PC-3 (cell line): ENCODE measurements at regions not wholly inside any gene's neighbourhood (a gene's known extent, or its start where the extent isn't known, plus 50 kb on each side); places are given as distances from the start of the nearest gene placed in this dataset.

Source experiments
- ATAC-seq: fragments of 200-7000 bp; cut with Tn5 transposase; 2 replicates; pipeline ENCODE4 v1.9.1; 2020; ENCODE audit warnings: mild to moderate bottlenecking, moderate library complexity
- BruUV-seq: library from RNA; stranded (reverse); fragments of 400-500 nt; replicated peaks from 2 replicates; lab custom pipeline; 2021; lab: Mats Ljungman, UMichigan
- CTCF ChIA-PET: fragments of 300-600 bp; sonication (Branson Sonifier 250); formaldehyde crosslinking; loops from one replicate; lab custom pipeline; 2022; ENCODE audit warnings: antibody characterized with exemption; lab: Charles Lee
- POLR2A ChIA-PET: fragments of 300-600 bp; sonication (Branson Sonifier 250); formaldehyde crosslinking; loops from one replicate; lab custom pipeline; 2022; ENCODE audit warnings: antibody characterized with exemption; ENCODE audit not compliant: unreplicated experiment; lab: Charles Lee
- DNase-seq: peaks from one replicate; pipeline ENCODE4 v3.0.0-alpha.2; 2015
- H2AFZ ChIP-seq: fragments of 300-600 bp; sonication (generic); 2 replicates; pipeline ENCODE4 v1.6.0; 2016; ENCODE audit warnings: antibody characterized with exemption, low read length
- H3F3A ChIP-seq: fragments of 300-600 bp; sonication (generic); one replicate; pipeline ENCODE4 v1.6.0; 2017; ENCODE audit warnings: antibody characterized with exemption, low read length, control low read depth, mild to moderate bottlenecking; ENCODE audit not compliant: unreplicated experiment
- H3K27ac ChIP-seq: fragments of 300-600 bp; sonication (generic); 2 replicates; pipeline ENCODE4 v1.5.1; 2016; ENCODE audit warnings: mild to moderate bottlenecking, low read length
- H3K27me3 ChIP-seq: fragments of 300-600 bp; sonication (generic); 2 replicates; pipeline ENCODE4 v1.6.1; 2016; ENCODE audit warnings: low read length, mixed read lengths
- H3K36me3 ChIP-seq: fragments of 300-600 bp; sonication (generic); 2 replicates; pipeline ENCODE4 v1.6.1; 2016; ENCODE audit warnings: low read depth, mixed run types, low read length, mixed read lengths
- H3K4me1 ChIP-seq: fragments of 300-600 bp; sonication (generic); 2 replicates; pipeline ENCODE4 v1.5.1; 2016; ENCODE audit warnings: low read length; ENCODE audit not compliant: insufficient read depth
- H3K4me2 ChIP-seq: fragments of 300-600 bp; sonication (generic); 2 replicates; pipeline ENCODE4 v1.6.0; 2016; ENCODE audit warnings: low read length
- H3K4me3 ChIP-seq: fragments of 300-600 bp; sonication (generic); 2 replicates; pipeline ENCODE4 v1.5.1; 2016; ENCODE audit warnings: mild to moderate bottlenecking, low read length, mixed read lengths
- H3K79me2 ChIP-seq: fragments of 300-600 bp; sonication (generic); 2 replicates; pipeline ENCODE4 v1.6.1; 2017; ENCODE audit warnings: low read length, mixed read lengths
- H3K9ac ChIP-seq: fragments of 300-600 bp; sonication (generic); 2 replicates; pipeline ENCODE4 v1.6.0; 2016; ENCODE audit warnings: mild to moderate bottlenecking, low read length
- H3K9me2 ChIP-seq: fragments of 300-600 bp; sonication (generic); replicated peaks from 2 replicates; pipeline ENCODE4 v1.6.1; 2016; ENCODE audit warnings: mixed run types, low read length, mixed read lengths
- H3K9me3 ChIP-seq: fragments of 300-600 bp; sonication (generic); 2 replicates; pipeline ENCODE4 v1.6.1; 2016; ENCODE audit warnings: low read length, mixed read lengths
- H4K20me1 ChIP-seq: fragments of 300-600 bp; sonication (generic); 2 replicates; pipeline ENCODE4 v1.6.1; 2016; ENCODE audit warnings: low read length, mixed read lengths
- EZH2 ChIP-seq: fragments of 300-600 bp; sonication (generic); IDR thresholded peaks from one replicate; pipeline ENCODE4 v1.6.1; 2017; ENCODE audit warnings: antibody characterized with exemption, mild to moderate bottlenecking, low read length; ENCODE audit not compliant: unreplicated experiment
- EZH2phosphoT487 ChIP-seq: fragments of 300-600 bp; sonication (generic); IDR thresholded peaks from 2 replicates; pipeline ENCODE4 v1.6.1; 2018; ENCODE audit warnings: mild to moderate bottlenecking, antibody characterized with exemption, low read length, borderline replicate concordance
- intact Hi-C: fragments of 100-400 bp; cut with micrococcal nuclease; formaldehyde crosslinking; loops from 2 replicates; pipeline ENCODE4 v1.9.0; 2023
- TF ChIP-seq, protein P1 (sequence below): fragments of 300-600 bp; sonication (generic); conservative IDR thresholded peaks from 2 replicates; pipeline ENCODE4 v1.5.1; 2017; ENCODE audit warnings: antibody characterized with exemption, low read depth, mild to moderate bottlenecking, low read length

DNA sequence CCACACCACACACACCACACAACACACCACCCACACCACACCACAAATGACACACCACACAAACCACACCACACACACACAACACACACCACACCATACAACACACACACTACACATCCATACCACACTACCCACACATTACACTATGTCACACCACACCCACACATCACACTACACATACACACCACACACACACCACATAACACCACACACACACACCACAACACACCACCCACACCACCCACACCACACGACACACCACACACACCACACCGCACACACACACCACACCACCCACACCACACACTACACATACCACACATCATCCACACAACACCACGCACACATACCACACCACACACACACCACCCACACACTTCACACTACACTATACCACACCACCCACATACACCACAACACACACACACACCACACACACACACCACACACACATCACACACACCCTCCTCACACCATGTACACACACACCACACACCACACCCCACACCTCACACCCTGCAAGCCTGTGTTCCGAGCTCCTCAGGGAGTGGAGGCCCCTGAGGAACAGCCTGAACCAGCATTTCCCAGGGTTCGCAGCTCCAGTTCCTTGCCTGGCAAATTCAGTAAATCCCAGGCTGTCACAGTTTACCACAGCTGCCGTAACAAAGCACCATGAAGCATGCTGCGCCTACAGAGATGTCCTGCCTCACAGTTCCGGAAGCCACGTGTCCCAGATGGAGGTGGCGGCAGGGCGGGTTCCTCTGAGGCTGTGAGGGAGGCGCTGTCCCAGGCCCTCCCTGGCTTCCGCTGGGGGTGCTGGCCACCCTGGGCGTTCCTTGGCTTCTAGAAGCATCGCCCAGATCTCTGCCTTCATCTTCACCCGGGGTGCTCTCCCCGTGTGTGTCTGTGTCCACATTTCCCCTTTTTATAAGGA is 69.8 kb upstream of the ATP5PO start:
- H4K20me1 ChIP-seq, result no peaks in the 10 kb centered on the region
- no peaks in the 10 kb centered on the region for H3K4me1 ChIP-seq
- no peaks in the 10 kb centered on the region for H3F3A ChIP-seq
- H2AFZ ChIP-seq, result no peak overlapping the region
- no peak overlapping the region for H3K4me2 ChIP-seq
- CTCF ChIA-PET, result no interaction called here
- no peak overlapping the region for H3K27ac ChIP-seq
- DNase-seq (no peak), ATAC-seq (no peak)
- H3K79me2 ChIP-seq, result no peaks in the 10 kb centered on the region
- H3K9me2 ChIP-seq, result no peaks in the 10 kb centered on the region
- H3K27me3 ChIP-seq, result no peaks in the 10 kb centered on the region
- POLR2A ChIA-PET, result no interaction called here
- no peak overlapping the region for H3K9ac ChIP-seq
- H3K9me3 ChIP-seq, result no peaks in the 10 kb centered on the region
- H3K36me3 ChIP-seq, result no peaks in the 10 kb centered on the region
- BruUV-seq, result no TSS peak
- no peak overlapping the region for H3K4me3 ChIP-seq
- intact Hi-C loops, result no loop called here
- TF ChIP-seq EZH2 (no peak), EZH2phosphoT487 (no peak)
- TF ChIP-seq, protein P1, sequence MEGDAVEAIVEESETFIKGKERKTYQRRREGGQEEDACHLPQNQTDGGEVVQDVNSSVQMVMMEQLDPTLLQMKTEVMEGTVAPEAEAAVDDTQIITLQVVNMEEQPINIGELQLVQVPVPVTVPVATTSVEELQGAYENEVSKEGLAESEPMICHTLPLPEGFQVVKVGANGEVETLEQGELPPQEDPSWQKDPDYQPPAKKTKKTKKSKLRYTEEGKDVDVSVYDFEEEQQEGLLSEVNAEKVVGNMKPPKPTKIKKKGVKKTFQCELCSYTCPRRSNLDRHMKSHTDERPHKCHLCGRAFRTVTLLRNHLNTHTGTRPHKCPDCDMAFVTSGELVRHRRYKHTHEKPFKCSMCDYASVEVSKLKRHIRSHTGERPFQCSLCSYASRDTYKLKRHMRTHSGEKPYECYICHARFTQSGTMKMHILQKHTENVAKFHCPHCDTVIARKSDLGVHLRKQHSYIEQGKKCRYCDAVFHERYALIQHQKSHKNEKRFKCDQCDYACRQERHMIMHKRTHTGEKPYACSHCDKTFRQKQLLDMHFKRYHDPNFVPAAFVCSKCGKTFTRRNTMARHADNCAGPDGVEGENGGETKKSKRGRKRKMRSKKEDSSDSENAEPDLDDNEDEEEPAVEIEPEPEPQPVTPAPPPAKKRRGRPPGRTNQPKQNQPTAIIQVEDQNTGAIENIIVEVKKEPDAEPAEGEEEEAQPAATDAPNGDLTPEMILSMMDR, result no peak

DNA sequence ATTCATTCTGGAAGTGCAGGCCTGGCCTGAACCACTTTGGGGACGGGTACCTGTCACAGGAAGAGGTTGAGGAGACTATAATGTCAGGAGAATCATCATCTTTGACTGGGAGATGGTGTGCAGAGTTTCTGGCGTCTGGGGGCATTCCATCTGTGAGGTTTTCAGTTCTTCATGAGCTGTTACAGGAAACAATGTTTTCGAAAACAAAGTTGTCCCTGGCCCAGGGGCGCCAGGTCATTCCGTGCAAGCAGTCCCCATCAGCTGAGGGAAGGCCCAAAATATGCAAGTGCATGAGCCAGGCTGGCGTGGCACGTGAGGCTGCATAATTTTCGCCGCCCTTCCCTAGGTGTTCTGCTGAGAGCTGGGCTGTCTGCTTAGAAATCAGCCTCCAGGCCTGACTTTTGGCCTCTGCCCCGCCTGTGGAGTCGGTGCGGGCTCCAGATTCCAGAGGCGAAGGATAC is 68.4 kb upstream of the ATP5PO start:
- Histone ChIP-seq H3K4me3 (no peak overlapping the region), H4K20me1 (no peaks in the 10 kb centered on the region), H3K36me3 (no peaks in the 10 kb centered on the region), H3K27me3 (no peaks in the 10 kb centered on the region), H3K4me1 (no peaks in the 10 kb centered on the region), H3K4me2 (no peak overlapping the region), H3K9me2 (no peaks in the 10 kb centered on the region), H3K27ac (no peak overlapping the region), H3K9ac (no peak overlapping the region), H3F3A (no peaks in the 10 kb centered on the region), H3K79me2 (no peaks in the 10 kb centered on the region), H3K9me3 (no peaks in the 10 kb centered on the region), H2AFZ (no peak overlapping the region)
- BruUV-seq, result no TSS peak
- ChIA-PET POLR2A (no interaction called here), CTCF (no interaction called here)
- TF ChIP-seq EZH2, result no peak
- TF ChIP-seq EZH2phosphoT487, result no peak
- TF ChIP-seq, protein P1, result no peak
- intact Hi-C loops, result no loop called here
- no peak for DNase-seq
- ATAC-seq, result no peak
